Lower lobe of right lung (tissue), 2 donors: ENCODE measurements at regions not wholly inside any gene's neighbourhood (a gene's known extent, or its start where the extent isn't known, plus 50 kb on each side); places are given as distances from the start of the nearest gene placed in this dataset.

Experiments used
- ATAC-seq, 2 donors: fragments of 200-7000 bp; cut with Tn5 transposase; one replicate each; pipeline ENCODE4 v1.9.1; 2020 to 2022; ENCODE audit warnings: mild to moderate bottlenecking in 2 of 2, moderate library complexity in 2 of 2
- DNase-seq: peaks from one replicate; pipeline ENCODE4 v3.0.0-alpha.2; 2020
- H3K27ac ChIP-seq: fragments of 200-600 bp; one replicate; pipeline ENCODE4 v1.8.0; 2022
- H3K27me3 ChIP-seq: fragments of 200-600 bp; one replicate; pipeline ENCODE4 v1.8.0; 2022; ENCODE audit warnings: low read depth
- H3K36me3 ChIP-seq: fragments of 200-600 bp; one replicate; pipeline ENCODE4 v1.8.0; 2022; ENCODE audit warnings: mild to moderate bottlenecking
- H3K4me1 ChIP-seq: fragments of 200-600 bp; one replicate; pipeline ENCODE4 v1.8.0; 2022
- H3K4me3 ChIP-seq: fragments of 200-600 bp; one replicate; pipeline ENCODE4 v1.8.0; 2022; ENCODE audit warnings: mild to moderate bottlenecking
- H3K9me3 ChIP-seq: fragments of 200-600 bp; one replicate; pipeline ENCODE4 v1.8.0; 2022
- intact Hi-C: fragments of 100-400 bp; cut with DNase I; formaldehyde crosslinking; loops from one replicate; pipeline ENCODE4 v1.11.0; 2022
- TF ChIP-seq, protein P1 (sequence below): fragments of 200-600 bp; IDR thresholded peaks from one replicate; pipeline ENCODE4 v1.8.0; 2022; ENCODE audit warnings: antibody characterized with exemption, mild to moderate bottlenecking
- donor health status: DM: no; HTN: yes; CAD: no; lungs with severe emphysema.

DNA sequence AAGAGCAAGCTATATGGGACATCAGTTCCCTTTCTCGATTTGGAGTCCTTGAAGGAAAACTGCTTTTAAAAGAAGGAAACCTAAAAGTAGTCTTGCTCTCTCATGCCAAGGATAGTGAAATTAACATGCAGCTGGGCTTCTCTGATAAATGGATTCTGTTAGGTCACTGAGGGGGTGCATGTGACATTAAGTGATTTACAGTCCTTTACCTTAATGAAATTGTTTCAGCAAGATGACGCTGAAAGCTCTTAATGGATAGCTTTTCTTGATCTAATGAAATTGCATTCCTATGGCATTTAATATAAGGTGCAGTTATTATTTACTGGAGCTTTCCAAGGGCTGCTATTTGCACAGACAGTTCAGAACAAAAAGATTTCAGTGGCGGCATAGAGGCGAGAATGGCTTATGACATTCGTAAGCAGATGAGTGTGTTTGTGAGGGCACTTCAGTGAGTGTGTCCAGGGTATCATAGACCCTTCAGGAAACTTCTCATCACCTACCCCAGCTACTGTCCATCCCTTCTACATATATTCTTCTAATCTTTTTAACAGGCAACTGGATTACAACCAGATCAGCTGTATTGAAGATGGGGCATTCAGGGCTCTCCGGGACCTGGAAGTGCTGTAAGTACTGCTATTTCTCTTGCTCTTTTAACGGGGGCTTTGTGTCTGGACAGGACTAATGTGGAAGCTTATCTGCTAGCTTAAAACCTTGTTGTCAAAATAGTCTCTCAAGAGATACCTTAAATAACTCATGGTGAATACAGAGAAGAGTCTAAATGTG lies 219.9 kb upstream of the PACRGL start:
- Histone ChIP-seq H3K36me3 (no peaks in the 10 kb centered on the region), H3K27ac (no peak overlapping the region), H3K4me3 (no peak overlapping the region), H3K9me3 (no peaks in the 10 kb centered on the region), H3K4me1 (no peaks in the 10 kb centered on the region), H3K27me3 (no peaks in the 10 kb centered on the region)
- TF ChIP-seq, protein P1, sequence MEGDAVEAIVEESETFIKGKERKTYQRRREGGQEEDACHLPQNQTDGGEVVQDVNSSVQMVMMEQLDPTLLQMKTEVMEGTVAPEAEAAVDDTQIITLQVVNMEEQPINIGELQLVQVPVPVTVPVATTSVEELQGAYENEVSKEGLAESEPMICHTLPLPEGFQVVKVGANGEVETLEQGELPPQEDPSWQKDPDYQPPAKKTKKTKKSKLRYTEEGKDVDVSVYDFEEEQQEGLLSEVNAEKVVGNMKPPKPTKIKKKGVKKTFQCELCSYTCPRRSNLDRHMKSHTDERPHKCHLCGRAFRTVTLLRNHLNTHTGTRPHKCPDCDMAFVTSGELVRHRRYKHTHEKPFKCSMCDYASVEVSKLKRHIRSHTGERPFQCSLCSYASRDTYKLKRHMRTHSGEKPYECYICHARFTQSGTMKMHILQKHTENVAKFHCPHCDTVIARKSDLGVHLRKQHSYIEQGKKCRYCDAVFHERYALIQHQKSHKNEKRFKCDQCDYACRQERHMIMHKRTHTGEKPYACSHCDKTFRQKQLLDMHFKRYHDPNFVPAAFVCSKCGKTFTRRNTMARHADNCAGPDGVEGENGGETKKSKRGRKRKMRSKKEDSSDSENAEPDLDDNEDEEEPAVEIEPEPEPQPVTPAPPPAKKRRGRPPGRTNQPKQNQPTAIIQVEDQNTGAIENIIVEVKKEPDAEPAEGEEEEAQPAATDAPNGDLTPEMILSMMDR: no peak
- DNase-seq (no peak), ATAC-seq (no peak)
- intact Hi-C loops: no loop called here

DNA sequence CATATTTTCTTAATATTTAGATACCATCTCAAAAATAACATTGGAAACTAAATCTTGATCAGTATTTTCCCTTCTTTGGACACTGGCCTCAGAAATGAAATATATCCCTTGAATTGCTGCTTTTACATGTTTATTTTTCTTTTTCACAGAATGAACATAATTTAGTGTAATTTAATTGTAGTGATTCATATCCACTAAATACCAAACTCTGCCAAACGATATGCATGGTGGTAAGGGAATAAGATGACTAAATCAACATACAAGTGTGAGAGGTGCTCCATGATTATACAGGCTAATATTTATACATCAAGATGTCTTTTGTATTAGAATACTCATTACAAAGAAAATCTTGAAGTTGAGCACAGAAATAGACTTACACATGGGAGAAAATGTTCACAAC lies 216.8 kb upstream of the PACRGL start:
- intact Hi-C loops: no loop called here
- Histone ChIP-seq H3K9me3 (no peaks in the 10 kb centered on the region), H3K36me3 (no peaks in the 10 kb centered on the region), H3K4me1 (no peaks in the 10 kb centered on the region), H3K27ac (no peak overlapping the region), H3K4me3 (no peak overlapping the region), H3K27me3 (no peaks in the 10 kb centered on the region)
- no peak for DNase-seq
- no peak for ATAC-seq
- TF ChIP-seq, protein P1: no peak

DNA sequence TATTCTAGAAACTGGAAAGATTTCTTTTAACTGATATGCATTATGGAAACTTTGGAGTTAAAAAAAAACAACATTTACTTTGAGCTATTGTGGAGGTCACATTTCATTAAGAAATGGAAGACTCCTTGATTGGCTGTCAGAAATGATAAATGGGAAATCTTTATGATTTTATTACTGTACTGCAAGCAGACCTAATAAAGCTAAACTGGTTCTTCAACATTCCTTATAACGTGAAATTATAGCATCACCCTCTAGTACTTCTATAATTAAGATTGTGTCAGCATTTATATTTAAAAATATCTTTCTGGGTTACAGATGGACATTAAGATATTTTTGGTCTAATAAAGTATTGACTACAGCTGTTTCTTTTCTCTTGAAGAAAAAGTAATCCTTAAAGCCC lies 213.8 kb upstream of the PACRGL start:
- ATAC-seq (no peak), DNase-seq (no peak)
- H3K4me3 ChIP-seq: no peak overlapping the region
- H3K27ac ChIP-seq: no peak overlapping the region
- H3K36me3 ChIP-seq: no peaks in the 10 kb centered on the region
- H3K9me3 ChIP-seq: no peaks in the 10 kb centered on the region
- TF ChIP-seq, protein P1: no peak
- no peaks in the 10 kb centered on the region for H3K27me3 ChIP-seq
- H3K4me1 ChIP-seq: no peaks in the 10 kb centered on the region
- intact Hi-C loops: no loop called here

DNA sequence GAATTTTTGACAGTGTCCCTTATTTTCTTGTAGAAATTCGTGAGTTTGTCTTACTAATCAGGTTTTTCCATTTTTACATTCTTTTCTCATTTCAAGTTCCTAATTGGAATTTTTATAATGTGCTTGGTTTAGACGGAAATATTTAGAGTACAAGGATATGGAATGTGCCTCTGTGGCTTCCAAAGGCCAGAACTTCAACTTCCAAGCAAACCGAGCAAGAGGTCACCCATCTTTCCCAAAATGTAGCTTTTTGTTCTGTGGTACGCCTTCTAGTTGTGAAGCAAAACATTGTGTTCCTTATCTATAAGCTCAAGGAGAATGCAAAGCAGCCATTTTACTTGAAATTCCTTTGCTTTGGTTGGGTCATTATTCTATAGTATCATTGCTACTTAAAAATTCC lies 212.8 kb upstream of the PACRGL start:
- Histone ChIP-seq H3K4me3 (no peak overlapping the region), H3K36me3 (no peaks in the 10 kb centered on the region), H3K4me1 (no peaks in the 10 kb centered on the region), H3K27me3 (no peaks in the 10 kb centered on the region), H3K9me3 (no peaks in the 10 kb centered on the region), H3K27ac (no peak overlapping the region)
- no peak for ATAC-seq
- intact Hi-C loops: no loop called here
- TF ChIP-seq, protein P1: no peak
- DNase-seq: no peak

DNA sequence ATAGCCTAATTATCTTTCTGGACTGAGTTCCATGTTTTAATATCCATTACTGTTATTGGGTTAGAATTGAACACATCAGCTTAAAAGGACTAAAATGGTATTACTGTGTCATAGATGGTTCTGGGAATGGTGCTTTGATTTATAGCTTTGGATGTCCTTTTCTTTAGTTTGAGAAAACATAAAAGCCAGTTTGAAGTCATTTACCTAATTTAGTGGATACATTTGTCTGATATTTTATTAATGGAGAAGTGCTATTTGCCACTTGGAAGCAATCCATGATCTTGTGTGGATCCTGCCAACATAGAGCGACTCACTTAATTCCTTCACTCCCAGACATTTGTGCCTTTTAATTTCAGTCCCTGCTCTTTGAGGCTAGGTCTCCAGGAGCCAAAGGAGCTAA lies 212.4 kb upstream of the PACRGL start:
- Histone ChIP-seq H3K36me3 (no peaks in the 10 kb centered on the region), H3K4me3 (no peak overlapping the region), H3K9me3 (no peaks in the 10 kb centered on the region), H3K27ac (no peak overlapping the region), H3K4me1 (no peaks in the 10 kb centered on the region), H3K27me3 (no peaks in the 10 kb centered on the region)
- TF ChIP-seq, protein P1: no peak
- intact Hi-C loops: no loop called here
- DNase-seq (no peak), ATAC-seq (no peak)
